ENCODE measurements at regions not wholly inside any gene's neighbourhood (a gene's known extent, or its start where the extent isn't known, plus 50 kb on each side); places are given as distances from the start of the nearest gene placed in this dataset.

DNA sequence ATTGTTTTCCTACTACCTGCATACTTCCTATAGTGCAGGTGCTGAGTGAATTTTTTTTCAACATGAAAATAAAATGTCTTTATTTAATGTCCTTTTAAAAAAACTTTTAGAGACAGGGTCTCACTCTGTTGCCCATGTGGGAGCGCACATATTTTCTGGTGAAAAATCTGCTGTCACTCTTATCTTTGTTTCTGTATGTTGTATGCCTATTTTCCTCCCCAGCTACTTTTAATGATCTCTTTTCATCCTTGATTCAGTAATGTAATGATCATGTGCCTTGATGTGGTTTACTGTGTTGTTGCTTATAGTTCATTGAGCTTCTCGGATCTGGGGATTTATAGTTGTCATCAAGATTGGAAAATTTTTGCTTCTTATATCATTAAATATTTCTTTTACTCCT, 117.3 kb downstream of the ARL6IP6 start:
- Histone ChIP-seq H3K9ac (ENCODE audit: low read depth, low read length) (no peak overlapping the region), H3K27ac (ENCODE audit: low read length) (no peak overlapping the region), H4K20me1 (ENCODE audit: insufficient read depth, low read length) (no peaks in the 10 kb centered on the region), H3K9me3 (ENCODE audit: insufficient read depth, low read length, severe bottlenecking) (no peaks in the 10 kb centered on the region), H3K36me3 (ENCODE audit: insufficient read depth, low read length) (no peaks in the 10 kb centered on the region), H3K79me2 (ENCODE audit: insufficient read depth, low read length) (no peaks in the 10 kb centered on the region), H3K27me3 (ENCODE audit: insufficient read depth, low read length, poor library complexity) (no peaks in the 10 kb centered on the region), H3K4me3 (ENCODE audit: low read depth in 1 of 2, low read length in 2 of 2) (no peak overlapping the region), H3K4me2 (ENCODE audit: insufficient read depth, low read length) (no peak overlapping the region), H2AFZ (ENCODE audit: low read depth, low read length) (no peak overlapping the region), H3K4me1 (ENCODE audit: insufficient read depth, low read length) (no peaks in the 10 kb centered on the region)
- no peak for TF ChIP-seq EZH2 (IDR thresholded peaks at IDR 0.05; ENCODE audit: borderline replicate concordance, low read depth, low read length, severe bottlenecking)
- TF ChIP-seq, protein P1, sequence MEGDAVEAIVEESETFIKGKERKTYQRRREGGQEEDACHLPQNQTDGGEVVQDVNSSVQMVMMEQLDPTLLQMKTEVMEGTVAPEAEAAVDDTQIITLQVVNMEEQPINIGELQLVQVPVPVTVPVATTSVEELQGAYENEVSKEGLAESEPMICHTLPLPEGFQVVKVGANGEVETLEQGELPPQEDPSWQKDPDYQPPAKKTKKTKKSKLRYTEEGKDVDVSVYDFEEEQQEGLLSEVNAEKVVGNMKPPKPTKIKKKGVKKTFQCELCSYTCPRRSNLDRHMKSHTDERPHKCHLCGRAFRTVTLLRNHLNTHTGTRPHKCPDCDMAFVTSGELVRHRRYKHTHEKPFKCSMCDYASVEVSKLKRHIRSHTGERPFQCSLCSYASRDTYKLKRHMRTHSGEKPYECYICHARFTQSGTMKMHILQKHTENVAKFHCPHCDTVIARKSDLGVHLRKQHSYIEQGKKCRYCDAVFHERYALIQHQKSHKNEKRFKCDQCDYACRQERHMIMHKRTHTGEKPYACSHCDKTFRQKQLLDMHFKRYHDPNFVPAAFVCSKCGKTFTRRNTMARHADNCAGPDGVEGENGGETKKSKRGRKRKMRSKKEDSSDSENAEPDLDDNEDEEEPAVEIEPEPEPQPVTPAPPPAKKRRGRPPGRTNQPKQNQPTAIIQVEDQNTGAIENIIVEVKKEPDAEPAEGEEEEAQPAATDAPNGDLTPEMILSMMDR (IDR thresholded peaks at IDR 0.05; ENCODE audit: borderline replicate concordance, extremely low read depth, low read length, poor library complexity, severe bottlenecking): no peak
- ATAC-seq (ENCODE audit: insufficient read depth, low read depth) (no peak), DNase-seq (no peak)

DNA sequence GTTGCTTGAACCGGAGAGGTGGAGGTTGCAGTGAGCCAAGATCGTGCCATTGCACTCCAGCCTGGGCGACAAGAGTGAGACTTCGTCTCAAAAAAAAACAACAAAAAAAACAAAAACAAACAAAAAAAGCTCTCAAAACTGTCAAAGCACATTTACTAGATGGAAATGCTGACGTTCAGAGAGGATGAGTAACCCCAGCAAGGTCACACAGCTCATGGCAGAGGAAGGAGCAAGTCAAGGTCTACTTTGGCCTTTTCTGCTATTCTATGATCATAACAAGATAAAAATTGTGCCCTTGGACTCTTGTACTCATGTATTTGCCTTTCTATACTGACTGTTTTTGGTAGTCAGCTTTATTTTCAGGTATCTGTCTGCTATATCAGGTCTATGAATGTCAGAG, 109.5 kb downstream of the ARL6IP6 start:
- Histone ChIP-seq H3K4me2 (ENCODE audit: insufficient read depth, low read length) (no peak overlapping the region), H3K79me2 (ENCODE audit: insufficient read depth, low read length) (no peaks in the 10 kb centered on the region), H3K4me3 (ENCODE audit: low read depth in 1 of 2, low read length in 2 of 2) (no peak overlapping the region), H3K36me3 (ENCODE audit: insufficient read depth, low read length) (no peaks in the 10 kb centered on the region), H2AFZ (ENCODE audit: low read depth, low read length) (no peak overlapping the region), H3K9me3 (ENCODE audit: insufficient read depth, low read length, severe bottlenecking) (no peaks in the 10 kb centered on the region), H3K27ac (ENCODE audit: low read length) (no peak overlapping the region), H3K9ac (ENCODE audit: low read depth, low read length) (no peak overlapping the region), H3K4me1 (ENCODE audit: insufficient read depth, low read length) (no peaks in the 10 kb centered on the region), H3K27me3 (ENCODE audit: insufficient read depth, low read length, poor library complexity) (no peaks in the 10 kb centered on the region), H4K20me1 (ENCODE audit: insufficient read depth, low read length) (no peaks in the 10 kb centered on the region)
- TF ChIP-seq EZH2 (IDR thresholded peaks at IDR 0.05; ENCODE audit: borderline replicate concordance, low read depth, low read length, severe bottlenecking): no peak
- ATAC-seq (ENCODE audit: insufficient read depth, low read depth) (no peak), DNase-seq (no peak)

DNA sequence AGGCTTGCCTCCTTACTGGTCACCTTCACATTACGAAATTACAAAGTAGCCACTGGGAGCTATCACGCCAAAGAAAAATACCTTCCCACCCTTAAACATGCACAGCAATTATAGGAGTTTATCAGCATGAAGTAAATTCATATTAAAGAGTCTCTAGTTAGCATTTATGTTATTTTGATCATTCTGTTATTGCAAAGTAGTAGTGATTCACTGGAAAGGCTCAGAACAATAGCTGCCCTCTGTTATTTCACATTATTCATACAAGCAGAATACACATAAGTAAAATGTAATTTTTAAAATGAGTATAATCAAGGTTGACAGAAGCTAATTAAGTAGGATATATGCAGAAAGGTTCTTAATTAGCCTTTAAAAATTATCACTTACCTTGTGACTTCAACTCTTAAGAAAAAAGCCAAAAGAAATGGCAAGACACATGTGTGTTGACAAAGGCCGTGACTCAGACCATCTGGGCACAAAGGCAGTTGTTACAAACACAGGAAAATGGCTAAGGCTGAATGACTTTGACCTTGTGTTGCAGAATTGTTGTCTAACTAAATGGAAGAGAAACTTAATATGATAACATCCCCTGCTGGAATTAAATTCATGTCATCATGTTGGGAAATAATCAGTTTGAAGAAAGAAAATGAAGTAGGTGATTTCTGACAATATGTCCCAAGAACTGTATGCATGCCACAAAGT, 108.3 kb downstream of the ARL6IP6 start:
- no peaks in the 10 kb centered on the region for H3K27me3 ChIP-seq (ENCODE audit: insufficient read depth, low read length, poor library complexity)
- DNase-seq (no peak), ATAC-seq (ENCODE audit: insufficient read depth, low read depth) (no peak)
- no peaks in the 10 kb centered on the region for H4K20me1 ChIP-seq (ENCODE audit: insufficient read depth, low read length)
- no peak overlapping the region for H3K4me2 ChIP-seq (ENCODE audit: insufficient read depth, low read length)
- no peak overlapping the region for H3K27ac ChIP-seq (ENCODE audit: low read length)
- no peaks in the 10 kb centered on the region for H3K4me1 ChIP-seq (ENCODE audit: insufficient read depth, low read length)
- no peak overlapping the region for H3K9ac ChIP-seq (ENCODE audit: low read depth, low read length)
- no peak overlapping the region for H3K4me3 ChIP-seq (ENCODE audit: low read depth in 1 of 2, low read length in 2 of 2)
- H2AFZ ChIP-seq (ENCODE audit: low read depth, low read length): no peak overlapping the region
- H3K36me3 ChIP-seq (ENCODE audit: insufficient read depth, low read length): no peaks in the 10 kb centered on the region
- no peaks in the 10 kb centered on the region for H3K79me2 ChIP-seq (ENCODE audit: insufficient read depth, low read length)
- no peaks in the 10 kb centered on the region for H3K9me3 ChIP-seq (ENCODE audit: insufficient read depth, low read length, severe bottlenecking)
- no peak for TF ChIP-seq EZH2 (IDR thresholded peaks at IDR 0.05; ENCODE audit: borderline replicate concordance, low read depth, low read length, severe bottlenecking)
- TF ChIP-seq, protein P1 (IDR thresholded peaks at IDR 0.05; ENCODE audit: borderline replicate concordance, extremely low read depth, low read length, poor library complexity, severe bottlenecking): no peak

DNA sequence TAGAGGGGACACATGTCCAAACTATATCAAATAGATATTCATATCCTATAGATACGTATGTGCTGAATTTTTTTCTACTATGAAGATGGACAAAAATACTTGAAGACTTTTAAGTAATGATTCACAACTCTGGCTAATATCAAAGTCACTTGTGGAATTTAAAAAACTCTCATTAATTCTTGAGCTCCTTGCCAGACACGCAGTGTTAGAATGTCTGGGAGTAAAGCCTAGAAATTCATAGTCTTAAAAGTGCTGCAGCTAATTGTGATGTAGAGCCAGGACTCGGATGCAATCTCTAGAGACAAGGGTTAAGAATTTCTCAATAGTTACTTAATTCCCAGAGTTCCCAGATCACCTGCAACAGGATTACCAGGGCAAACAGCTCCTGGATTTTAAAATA, 107.4 kb downstream of the ARL6IP6 start:
- H4K20me1 ChIP-seq (ENCODE audit: insufficient read depth, low read length): no peaks in the 10 kb centered on the region
- no peaks in the 10 kb centered on the region for H3K27me3 ChIP-seq (ENCODE audit: insufficient read depth, low read length, poor library complexity)
- H3K79me2 ChIP-seq (ENCODE audit: insufficient read depth, low read length): no peaks in the 10 kb centered on the region
- no peak overlapping the region for H3K27ac ChIP-seq (ENCODE audit: low read length)
- H3K36me3 ChIP-seq (ENCODE audit: insufficient read depth, low read length): no peaks in the 10 kb centered on the region
- no peaks in the 10 kb centered on the region for H3K9me3 ChIP-seq (ENCODE audit: insufficient read depth, low read length, severe bottlenecking)
- H3K9ac ChIP-seq (ENCODE audit: low read depth, low read length): no peak overlapping the region
- H3K4me3 ChIP-seq (ENCODE audit: low read depth in 1 of 2, low read length in 2 of 2): no peak overlapping the region
- ATAC-seq (ENCODE audit: insufficient read depth, low read depth): no peak
- DNase-seq: no peak
- no peak overlapping the region for H2AFZ ChIP-seq (ENCODE audit: low read depth, low read length)
- no peak overlapping the region for H3K4me2 ChIP-seq (ENCODE audit: insufficient read depth, low read length)
- TF ChIP-seq EZH2 (IDR thresholded peaks at IDR 0.05; ENCODE audit: borderline replicate concordance, low read depth, low read length, severe bottlenecking): no peak
- TF ChIP-seq, protein P1 (IDR thresholded peaks at IDR 0.05; ENCODE audit: borderline replicate concordance, extremely low read depth, low read length, poor library complexity, severe bottlenecking): no peak
- H3K4me1 ChIP-seq (ENCODE audit: insufficient read depth, low read length): no peaks in the 10 kb centered on the region

Data from DND-41 (cell line).